Osteoblast (primary cell): ENCODE measurements at regions not wholly inside any gene's neighbourhood (a gene's known extent, or its start where the extent isn't known, plus 50 kb on each side); places are given as distances from the start of the nearest gene placed in this dataset.
A peak's percentile ranks its signal among the peaks of the same experiment; 100 is the strongest.

Experiments used
- DNase-seq: peaks from one replicate; pipeline ENCODE4 v3.0.0; 2011; ENCODE audit warnings: low spot score, mixed read lengths; ENCODE audit not compliant: insufficient read length; ENCODE audit errors: missing footprints
- H2AFZ ChIP-seq: 2 replicates; pipeline ENCODE4 v1.6.0; 2011; ENCODE audit warnings: mild to moderate bottlenecking, low read length
- H3K27ac ChIP-seq: 2 replicates; pipeline ENCODE4 v1.5.1; 2011; ENCODE audit warnings: mild to moderate bottlenecking, low read depth, low read length, moderate library complexity
- H3K27me3 ChIP-seq: 2 replicates; pipeline ENCODE4 v1.6.0; 2012; ENCODE audit warnings: mild to moderate bottlenecking, control low read depth, inconsistent platforms, low read length, moderate library complexity; ENCODE audit not compliant: insufficient read depth
- H3K36me3 ChIP-seq: 2 replicates; pipeline ENCODE4 v1.5.1; 2011; ENCODE audit warnings: mild to moderate bottlenecking, low read length, control low read depth, moderate library complexity; ENCODE audit not compliant: insufficient read depth
- H3K4me1 ChIP-seq: 2 replicates; pipeline ENCODE4 v1.5.1; 2011; ENCODE audit warnings: mild to moderate bottlenecking, low read length, control low read depth, moderate library complexity; ENCODE audit not compliant: insufficient read depth
- H3K4me2 ChIP-seq: 2 replicates; pipeline ENCODE4 v1.6.0; 2011; ENCODE audit warnings: mild to moderate bottlenecking, low read length; ENCODE audit not compliant: insufficient read depth
- H3K4me3 ChIP-seq: fragments of 200-600 bp; sonication (generic); 3 replicates; pipeline ENCODE4 v1.5.1; 2012; ENCODE audit warnings: mild to moderate bottlenecking, low read length, inconsistent platforms; ENCODE audit not compliant: insufficient read depth
- H3K79me2 ChIP-seq: 2 replicates; pipeline ENCODE4 v1.6.0; 2012; ENCODE audit warnings: mild to moderate bottlenecking, low read length, control low read depth, inconsistent platforms; ENCODE audit not compliant: insufficient read depth
- H3K9me3 ChIP-seq: 2 replicates; pipeline ENCODE4 v1.5.1; 2011; ENCODE audit warnings: low read depth, low read length, control low read depth
- H4K20me1 ChIP-seq: 2 replicates; pipeline ENCODE4 v1.6.0; 2012; ENCODE audit warnings: mild to moderate bottlenecking, low read length, control low read depth; ENCODE audit not compliant: insufficient read depth
- TF ChIP-seq, protein P1 (sequence below): IDR thresholded peaks from 2 replicates; pipeline ENCODE4 v1.5.1; 2011; ENCODE audit warnings: mild to moderate bottlenecking, low read depth, low read length, moderate library complexity; ENCODE audit errors: extremely low read depth

DNA sequence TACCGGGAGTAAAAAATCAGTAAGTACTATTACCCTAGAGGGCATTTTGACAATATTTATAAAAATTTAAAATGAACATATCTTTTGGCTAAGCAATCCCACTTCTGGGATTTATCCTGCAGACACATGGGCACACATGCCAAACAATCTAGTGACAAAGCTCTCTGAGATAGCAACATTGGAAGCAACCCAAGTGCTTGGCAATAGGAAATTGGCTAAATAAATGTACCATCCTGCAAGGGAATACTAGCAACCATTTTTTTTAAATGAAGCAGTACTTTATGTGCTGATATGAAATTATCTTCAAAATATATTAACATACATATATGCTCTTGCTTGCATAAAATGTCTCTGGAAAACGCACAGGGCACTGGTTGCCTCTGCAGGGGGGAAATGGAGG lies 133.8 kb downstream of the SNX5 start:
- Histone ChIP-seq H3K79me2 (no peaks in the 10 kb centered on the region), H3K4me2 (peak overlapping the region; percentile 77)
- TF ChIP-seq, protein P1, sequence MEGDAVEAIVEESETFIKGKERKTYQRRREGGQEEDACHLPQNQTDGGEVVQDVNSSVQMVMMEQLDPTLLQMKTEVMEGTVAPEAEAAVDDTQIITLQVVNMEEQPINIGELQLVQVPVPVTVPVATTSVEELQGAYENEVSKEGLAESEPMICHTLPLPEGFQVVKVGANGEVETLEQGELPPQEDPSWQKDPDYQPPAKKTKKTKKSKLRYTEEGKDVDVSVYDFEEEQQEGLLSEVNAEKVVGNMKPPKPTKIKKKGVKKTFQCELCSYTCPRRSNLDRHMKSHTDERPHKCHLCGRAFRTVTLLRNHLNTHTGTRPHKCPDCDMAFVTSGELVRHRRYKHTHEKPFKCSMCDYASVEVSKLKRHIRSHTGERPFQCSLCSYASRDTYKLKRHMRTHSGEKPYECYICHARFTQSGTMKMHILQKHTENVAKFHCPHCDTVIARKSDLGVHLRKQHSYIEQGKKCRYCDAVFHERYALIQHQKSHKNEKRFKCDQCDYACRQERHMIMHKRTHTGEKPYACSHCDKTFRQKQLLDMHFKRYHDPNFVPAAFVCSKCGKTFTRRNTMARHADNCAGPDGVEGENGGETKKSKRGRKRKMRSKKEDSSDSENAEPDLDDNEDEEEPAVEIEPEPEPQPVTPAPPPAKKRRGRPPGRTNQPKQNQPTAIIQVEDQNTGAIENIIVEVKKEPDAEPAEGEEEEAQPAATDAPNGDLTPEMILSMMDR = no peak

DNA sequence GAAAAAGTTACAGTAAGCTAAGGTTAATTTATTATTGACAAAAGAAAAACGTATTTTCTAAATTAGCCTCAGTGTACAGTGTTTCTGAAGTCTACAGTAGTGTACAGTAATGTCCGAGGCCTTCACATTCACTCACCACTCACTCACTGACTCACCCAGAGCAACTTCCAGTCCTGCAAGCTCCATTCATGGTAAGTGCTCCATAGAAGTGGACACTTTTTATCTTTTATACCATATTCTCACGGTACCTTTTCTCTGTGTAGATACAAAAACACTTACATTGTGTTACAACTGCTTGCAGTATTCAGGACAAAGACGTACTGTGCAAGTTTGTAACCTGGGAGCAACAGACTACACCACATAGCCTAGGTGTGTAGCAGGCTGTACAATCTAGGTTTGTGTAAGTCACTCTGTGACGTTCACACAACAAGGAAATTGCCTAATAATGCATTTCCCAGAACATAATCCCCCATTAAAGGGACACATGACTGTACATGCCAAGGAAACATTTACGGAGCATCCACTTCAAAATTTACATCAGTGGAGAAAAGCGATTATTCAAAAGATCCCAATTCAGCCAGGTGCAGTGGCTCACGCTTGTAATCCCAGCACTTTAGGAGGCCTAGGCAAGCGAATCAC lies 133.4 kb downstream of the BANF2 start:
- H4K20me1 ChIP-seq = no peaks in the 10 kb centered on the region
- peak overlapping the region; percentile 52 for H3K27ac ChIP-seq
- peaks cover 42% of the 10 kb centered on the region for H3K4me1 ChIP-seq
- H3K9me3 ChIP-seq = no peaks in the 10 kb centered on the region
- no peak overlapping the region for H2AFZ ChIP-seq
- no peaks in the 10 kb centered on the region for H3K27me3 ChIP-seq
- no peaks in the 10 kb centered on the region for H3K79me2 ChIP-seq
- H3K4me3 ChIP-seq = no peak overlapping the region
- no peak for DNase-seq
- no peaks in the 10 kb centered on the region for H3K36me3 ChIP-seq
- TF ChIP-seq, protein P1 = no peak
- no peak overlapping the region for H3K4me2 ChIP-seq

More for the DNA sequence above, 133.8 kb downstream of the SNX5 start:
- H3K4me1 ChIP-seq = peaks cover 42% of the 10 kb centered on the region
- H3K4me3 ChIP-seq = no peak overlapping the region
- no peaks in the 10 kb centered on the region for H3K27me3 ChIP-seq
- no peaks in the 10 kb centered on the region for H4K20me1 ChIP-seq
- peak overlapping the region; percentile 97 for H3K27ac ChIP-seq
- no peaks in the 10 kb centered on the region for H3K9me3 ChIP-seq
- no peaks in the 10 kb centered on the region for H3K36me3 ChIP-seq
- DNase-seq = no peak
- H2AFZ ChIP-seq = no peak overlapping the region

DNA sequence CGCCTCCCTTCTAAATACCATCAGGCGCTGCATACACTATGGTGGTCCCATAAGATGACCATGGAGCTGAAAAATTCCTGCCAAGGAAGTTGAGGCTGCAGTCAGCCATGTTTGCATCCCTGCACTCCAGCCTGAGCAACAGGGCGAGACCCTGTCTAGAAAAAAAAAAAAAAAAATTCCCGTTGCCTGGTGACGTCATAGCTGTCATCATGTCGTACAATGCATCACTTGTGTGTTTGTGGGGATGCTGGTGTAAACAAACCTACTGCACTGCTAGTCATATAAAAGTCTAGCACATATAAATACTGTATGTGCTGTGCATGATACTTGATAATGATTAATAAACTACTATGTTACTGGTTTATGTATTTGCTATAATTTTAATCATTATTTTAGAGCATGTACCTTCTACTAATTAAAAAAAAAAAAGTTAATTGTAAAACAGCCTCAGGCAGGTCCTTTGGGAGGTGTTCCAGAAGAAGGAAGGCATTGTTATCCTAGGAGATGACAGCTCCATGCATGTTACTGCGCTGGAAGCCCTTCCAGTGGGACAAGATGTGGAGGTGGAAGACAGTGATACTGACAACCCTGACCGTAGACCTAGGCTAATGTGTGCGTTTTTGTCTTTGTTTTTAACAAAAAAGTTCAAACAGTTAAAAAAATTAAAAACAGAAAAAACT lies 132.6 kb downstream of the BANF2 start:
- Histone ChIP-seq H3K27me3 (no peaks in the 10 kb centered on the region), H4K20me1 (no peaks in the 10 kb centered on the region), H3K27ac (peak overlapping the region; percentile 52), H3K4me1 (peaks cover 41% of the 10 kb centered on the region), H3K4me3 (no peak overlapping the region), H3K9me3 (no peaks in the 10 kb centered on the region), H3K36me3 (no peaks in the 10 kb centered on the region), H3K79me2 (no peaks in the 10 kb centered on the region), H3K4me2 (no peak overlapping the region), H2AFZ (no peak overlapping the region)
- TF ChIP-seq, protein P1 = no peak
- no peak for DNase-seq

DNA sequence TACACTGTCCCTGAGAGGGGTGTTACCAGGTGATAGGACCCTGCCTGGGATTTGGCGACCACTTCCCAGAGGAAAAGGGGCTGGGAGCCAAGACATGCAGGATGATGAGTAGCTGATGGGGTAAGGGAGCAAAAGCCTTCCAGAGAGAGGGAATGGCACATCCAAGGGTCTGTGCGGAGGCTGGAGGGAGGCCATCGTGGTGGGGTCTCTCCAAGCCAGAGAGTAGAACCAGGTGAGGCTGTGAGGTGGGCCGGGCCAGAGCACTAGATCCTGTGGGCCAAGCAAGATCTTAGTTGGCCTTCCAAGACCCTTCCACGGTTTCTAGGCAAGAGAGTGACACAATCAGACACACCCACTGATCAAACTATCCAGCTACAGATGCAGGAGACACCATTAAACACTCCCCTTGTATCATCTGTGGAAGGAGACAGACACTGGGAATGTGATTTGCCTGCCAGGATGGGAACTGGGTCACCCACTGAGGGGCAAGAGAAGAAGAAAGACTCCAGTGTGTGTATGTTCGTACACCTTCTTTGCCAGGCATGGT lies 128.9 kb downstream of the BANF2 start:
- TF ChIP-seq, protein P1 = no peak
- Histone ChIP-seq H3K79me2 (no peaks in the 10 kb centered on the region), H2AFZ (no peak overlapping the region), H3K27ac (no peak overlapping the region), H3K27me3 (no peaks in the 10 kb centered on the region), H3K4me1 (peaks cover 22% of the 10 kb centered on the region), H3K9me3 (no peaks in the 10 kb centered on the region), H4K20me1 (no peaks in the 10 kb centered on the region), H3K4me2 (no peak overlapping the region), H3K4me3 (no peak overlapping the region), H3K36me3 (no peaks in the 10 kb centered on the region)
- DNase-seq = no peak
